K562 (cell line): ENCODE measurements at regions not wholly inside any gene's neighbourhood (a gene's known extent, or its start where the extent isn't known, plus 50 kb on each side); places are given as distances from the start of the nearest gene placed in this dataset.

ENCODE experiments used
- ATAC-seq: fragments of 200-7000 bp; cut with Tn5 transposase; 3 replicates; pipeline ENCODE4 v1.9.1; 2020; ENCODE audit warnings: moderate library complexity
- BruUV-seq: library from RNA; stranded (reverse); fragments of 400-500 nt; replicated peaks from 2 replicates; lab custom pipeline; 2021; lab: Mats Ljungman, UMichigan
- CTCF ChIA-PET: fragments of 300-600 bp; formaldehyde crosslinking; extraction: SDS; loops from one replicate; lab custom pipeline; 2021; ENCODE audit warnings: low intra/inter-chr PET ratio; lab: Yijun Ruan, JAX
- POLR2A ChIA-PET: fragments of 300-600, 350-650 bp; sonication (Branson Sonifier 250); formaldehyde crosslinking; extraction: SDS; loops from one replicate; lab custom pipeline; 2021; ENCODE audit warnings: antibody characterized with exemption, inconsistent platforms; lab: Yijun Ruan, JAX
- DNase-seq, 4 experiments: peaks; one replicate each; pipeline versions ENCODE4 v3.0.0 to v3.0.0-alpha.2; 2011 to 2018; ENCODE audit warnings: low spot score in 3 of 4, mixed read lengths in 3 of 4; ENCODE audit errors: extremely low read depth in 1 of 4
- FAIRE-seq: peaks from 2 replicates; lab custom pipeline; 2011; peaks lifted over from hg19 to GRCh38; lab: Jason Lieb, UNC
- H2AFZ ChIP-seq: 2 replicates; pipeline ENCODE4 v1.6.0; 2011; ENCODE audit warnings: low read depth, low read length, control low read depth, inconsistent platforms
- H3K27ac ChIP-seq: fragments of 200-600 bp; 3 replicates; pipeline ENCODE4 v1.8.0; 2011; ENCODE audit warnings: low read depth, mild to moderate bottlenecking, control low read depth, inconsistent platforms, low read length, moderate library complexity, mixed read lengths; ENCODE audit errors: extremely low read depth
- H3K27me3 ChIP-seq, 2 experiments: fragments of 300-600 bp in 1 of 2; 2 replicates in 1 of 2; 3 replicates in 1 of 2; pipeline versions ENCODE4 v1.6.0 to v1.8.0; 2011; ENCODE audit warnings: inconsistent platforms in 2 of 2, low read length in 2 of 2, mild to moderate bottlenecking in 1 of 2, mixed read lengths in 1 of 2, moderate library complexity in 1 of 2; ENCODE audit not compliant: control insufficient read depth in 2 of 2, insufficient read depth in 2 of 2
- H3K36me3 ChIP-seq: fragments of 300-600 bp; 3 replicates; pipeline ENCODE4 v1.8.0; 2011; ENCODE audit warnings: mild to moderate bottlenecking, low read length, inconsistent platforms; ENCODE audit not compliant: control insufficient read depth, insufficient read depth
- H3K4me1 ChIP-seq, 2 experiments: fragments of 200-600 bp in 1 of 2; replicated peaks in 1 of 2; 2 replicates in 1 of 2; 3 replicates in 1 of 2; pipeline versions ENCODE4 v1.5.1 to v1.8.0; 2011; ENCODE audit warnings: inconsistent platforms in 2 of 2, low read length in 2 of 2, mild to moderate bottlenecking in 1 of 2, mixed read lengths in 1 of 2, moderate library complexity in 1 of 2; ENCODE audit not compliant: control insufficient read depth in 2 of 2, insufficient read depth in 2 of 2
- H3K4me2 ChIP-seq: 2 replicates; pipeline ENCODE4 v1.6.1; 2011; ENCODE audit warnings: low read length, control low read depth, inconsistent platforms, mixed read lengths; ENCODE audit not compliant: insufficient read depth
- H3K4me3 ChIP-seq: fragments of 200-600 bp; sonication (generic), shearing (Covaris generic); 2 replicates; pipeline ENCODE4 v1.5.1; 2016; ENCODE audit warnings: control low read depth, inconsistent platforms
- H3K79me2 ChIP-seq: fragments of 200-600 bp; 3 replicates; pipeline ENCODE4 v1.8.0; 2011; ENCODE audit warnings: low read length, inconsistent platforms; ENCODE audit not compliant: control insufficient read depth, insufficient read depth
- H3K9ac ChIP-seq, 2 experiments: 2 replicates each; pipeline versions ENCODE4 v1.6.0 to v1.6.1; 2011; ENCODE audit warnings: low read depth in 2 of 2, low read length in 2 of 2, control low read depth in 1 of 2, inconsistent platforms in 1 of 2, mild to moderate bottlenecking in 1 of 2, mixed read lengths in 1 of 2; ENCODE audit not compliant: insufficient read depth in 1 of 2
- H3K9me1 ChIP-seq: one replicate; pipeline ENCODE4 v1.6.0; 2011; ENCODE audit warnings: inconsistent platforms, mild to moderate bottlenecking, low read length, moderate library complexity; ENCODE audit not compliant: control insufficient read depth, insufficient read depth
- H3K9me3 ChIP-seq: replicated peaks from 2 replicates; pipeline ENCODE4 v1.5.1; 2011; ENCODE audit warnings: low read depth, low read length, inconsistent platforms; ENCODE audit not compliant: control insufficient read depth, insufficient read depth
- H4K20me1 ChIP-seq: replicated peaks from 2 replicates; pipeline ENCODE4 v1.6.1; 2011; ENCODE audit warnings: low read length, inconsistent platforms, mixed read lengths; ENCODE audit not compliant: control insufficient read depth, insufficient read depth
- ATF1 ChIP-seq, 2 experiments: fragments of 450-650 bp in 1 of 2; IDR thresholded peaks; 2 replicates each; pipeline ENCODE4 v1.6.1; 2016; ENCODE audit warnings: missing compliant biosample characterization in 1 of 2, missing genetic modification characterization in 1 of 2
- DDX20 ChIP-seq: fragments of 450-650 bp; IDR thresholded peaks from 2 replicates; pipeline ENCODE4 v1.6.1; 2016; ENCODE audit warnings: missing genetic modification characterization, low read depth, mild to moderate bottlenecking, missing compliant biosample characterization, moderate library complexity
- ETV1 ChIP-seq: fragments of 450-650 bp; conservative IDR thresholded peaks from 2 replicates; pipeline ENCODE4 v1.6.1; 2016; ENCODE audit warnings: missing genetic modification characterization, control low read depth, low read depth, missing compliant biosample characterization
- FOS ChIP-seq: IDR thresholded peaks from 3 replicates; pipeline ENCODE4 v1.6.1; 2011; ENCODE audit not compliant: insufficient read length; ENCODE audit errors: extremely low read depth
- HDAC3 ChIP-seq: fragments of 450-650 bp; IDR thresholded peaks from 2 replicates; pipeline ENCODE4 v1.6.1; 2018; ENCODE audit warnings: borderline replicate concordance, mild to moderate bottlenecking, moderate library complexity; ENCODE audit not compliant: partially characterized antibody
- HMG20B ChIP-seq: fragments of 250-450 bp; sonication (Bioruptor Pico); IDR thresholded peaks from 2 replicates; pipeline ENCODE4 v1.5.0; 2021; ENCODE audit warnings: mild to moderate bottlenecking
- MTA2 ChIP-seq: fragments of 450-650 bp; IDR thresholded peaks from 2 replicates; pipeline ENCODE4 v1.6.1; 2016; ENCODE audit warnings: low read depth
- NCOA4 ChIP-seq: fragments of 450-650 bp; IDR thresholded peaks from 2 replicates; pipeline ENCODE4 v1.6.1; 2018; ENCODE audit warnings: mild to moderate bottlenecking; ENCODE audit not compliant: partially characterized antibody
- NFATC3 ChIP-seq: fragments of 450-650 bp; IDR thresholded peaks from 2 replicates; pipeline ENCODE4 v1.6.1; 2017; ENCODE audit warnings: mild to moderate bottlenecking
- RBM34 ChIP-seq: fragments of 200-400 bp; formaldehyde crosslinking; IDR thresholded peaks from 2 replicates; pipeline ENCODE4 v1.6.1; 2018; ENCODE audit warnings: low read length, borderline replicate concordance; ENCODE audit not compliant: insufficient read depth
- ZBTB17 ChIP-seq: fragments of 450-650 bp; formaldehyde crosslinking; IDR thresholded peaks from 2 replicates; pipeline ENCODE4 v1.4.0; 2020; ENCODE audit warnings: mild to moderate bottlenecking
- ZNF232 ChIP-seq: sonication (generic); formaldehyde crosslinking; IDR thresholded peaks from 2 replicates; pipeline ENCODE4 v1.8.0; 2022; ENCODE audit warnings: mild to moderate bottlenecking, missing genetic modification reagents
- WGBS: fragments of 100-300 bp; shearing (Covaris generic); methylation state at CpG from one replicate; pipeline ENCODE4 v1.1.6; 2016; ENCODE audit warnings: low coverage, mixed read lengths; ENCODE audit not compliant: insufficient coverage; ENCODE audit errors: missing lambda C conversion rate; 5-methylcytosine and 5-hydroxymethylcytosine counted together
- in situ Hi-C: fragments of 300-500 bp; cut with MboI; formaldehyde crosslinking; loops from 4 replicates; pipeline ENCODE4 v1.15.0; 2018; ENCODE audit warnings: inconsistent platforms, mixed read lengths
- intact Hi-C: fragments of 100-400 bp; cut with micrococcal nuclease; formaldehyde crosslinking; loops from 2 replicates; pipeline ENCODE4 v1.14.2; 2022
- TF ChIP-seq, protein P1 (sequence below): sonication (generic); formaldehyde crosslinking; IDR thresholded peaks from 2 replicates; pipeline ENCODE4 v1.8.0; 2022; ENCODE audit warnings: mild to moderate bottlenecking, missing genetic modification reagents

DNA sequence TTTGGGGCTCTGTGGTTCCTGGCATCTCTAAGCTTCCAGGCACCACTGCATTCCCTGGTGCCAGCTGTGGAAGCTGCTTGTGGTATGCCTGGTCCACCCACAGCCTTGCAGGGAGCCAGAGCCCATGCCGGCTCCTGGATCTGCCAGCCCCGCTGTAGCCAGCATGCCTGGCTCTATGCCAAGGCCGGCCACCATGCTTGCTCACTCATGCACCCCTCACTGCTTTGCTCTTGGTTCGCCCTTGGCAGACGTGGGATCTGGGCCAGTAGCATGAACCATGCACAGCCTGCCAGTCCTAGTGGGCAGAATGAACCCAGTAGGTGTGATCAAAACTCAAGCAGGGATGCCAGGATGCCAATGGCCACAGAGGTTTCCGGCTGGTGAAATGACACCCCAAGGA lies 634.2 kb upstream of the TMEFF2 start (continued):
- TF ChIP-seq ZNF232 (CRISPR knock-in tag) (no peak), RBM34 (no peak), FOS (no peak)
- TF ChIP-seq, protein P1, sequence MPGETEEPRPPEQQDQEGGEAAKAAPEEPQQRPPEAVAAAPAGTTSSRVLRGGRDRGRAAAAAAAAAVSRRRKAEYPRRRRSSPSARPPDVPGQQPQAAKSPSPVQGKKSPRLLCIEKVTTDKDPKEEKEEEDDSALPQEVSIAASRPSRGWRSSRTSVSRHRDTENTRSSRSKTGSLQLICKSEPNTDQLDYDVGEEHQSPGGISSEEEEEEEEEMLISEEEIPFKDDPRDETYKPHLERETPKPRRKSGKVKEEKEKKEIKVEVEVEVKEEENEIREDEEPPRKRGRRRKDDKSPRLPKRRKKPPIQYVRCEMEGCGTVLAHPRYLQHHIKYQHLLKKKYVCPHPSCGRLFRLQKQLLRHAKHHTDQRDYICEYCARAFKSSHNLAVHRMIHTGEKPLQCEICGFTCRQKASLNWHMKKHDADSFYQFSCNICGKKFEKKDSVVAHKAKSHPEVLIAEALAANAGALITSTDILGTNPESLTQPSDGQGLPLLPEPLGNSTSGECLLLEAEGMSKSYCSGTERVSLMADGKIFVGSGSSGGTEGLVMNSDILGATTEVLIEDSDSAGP (CRISPR knock-in tag) = no peak

DNA sequence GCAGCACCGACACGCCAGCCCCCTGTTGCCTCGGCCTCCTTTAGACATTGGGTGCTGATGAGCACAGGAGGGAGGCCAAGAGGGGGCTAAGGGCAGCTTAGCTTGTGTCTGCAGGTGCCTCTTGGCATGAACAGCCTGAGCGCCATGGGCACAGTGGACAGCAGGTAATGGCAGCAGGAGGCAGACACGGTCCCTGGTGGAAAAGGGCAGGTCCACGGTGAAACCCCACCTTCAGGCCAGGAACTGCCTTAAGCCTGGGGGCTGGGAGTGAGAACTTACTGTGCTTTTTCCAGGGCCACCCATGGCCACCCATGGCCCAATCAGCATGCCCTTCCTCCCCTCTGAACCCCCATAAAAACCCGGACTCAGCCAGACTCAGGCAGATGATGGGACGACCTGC lies 633.4 kb upstream of the TMEFF2 start:
- no peaks in the 10 kb centered on the region for H4K20me1 ChIP-seq
- H3K36me3 ChIP-seq = no peaks in the 10 kb centered on the region
- 0% methylated on average over 4 of the region's 8 CpGs for WGBS
- no peak overlapping the region for H3K4me3 ChIP-seq
- POLR2A ChIA-PET = no interaction called here
- H3K27me3 ChIP-seq = no peaks in the 10 kb centered on the region
- BruUV-seq = no TSS peak
- no peak overlapping the region for H3K4me2 ChIP-seq
- H2AFZ ChIP-seq = no peak overlapping the region
- H3K9ac ChIP-seq = no peak overlapping the region
- DNase-seq (no peak), ATAC-seq (no peak), FAIRE-seq (no peak)
- H3K9me3 ChIP-seq = no peaks in the 10 kb centered on the region
- intact Hi-C loops = no loop called here
- in situ Hi-C loops = no loop called here
- H3K27ac ChIP-seq = no peak overlapping the region
- CTCF ChIA-PET = no interaction called here
- no peaks in the 10 kb centered on the region for H3K4me1 ChIP-seq
- no peaks in the 10 kb centered on the region for H3K79me2 ChIP-seq
- TF ChIP-seq MTA2 (no peak), HMG20B (no peak), ATF1 (CRISPR knock-in tag; IDR thresholded peaks at IDR 0.05) (no peak), ATF1 (tag; IDR thresholded peaks at IDR 0.05) (no peak), NCOA4 (no peak), NFATC3 (no peak), DDX20 (tag) (no peak), ZBTB17 (CRISPR knock-in tag) (no peak), HDAC3 (no peak), ETV1 (tag) (no peak)
- TF ChIP-seq, all 486 proteins: peak for 0
- H3K9me1 ChIP-seq = no peaks in the 10 kb centered on the region
